OCI-LY1 (cell line): ENCODE measurements at regions not wholly inside any gene's neighbourhood (a gene's known extent, or its start where the extent isn't known, plus 50 kb on each side); places are given as distances from the start of the nearest gene placed in this dataset.

Source experiments
- EZH2 ChIP-seq: fragments of 200-600 bp; sonication (generic), shearing (Covaris generic); IDR thresholded peaks from 2 replicates; pipeline ENCODE4 v1.8.0; 2017; ENCODE audit warnings: borderline replicate concordance, mixed run types, mild to moderate bottlenecking, antibody characterized with exemption, low read length, moderate library complexity, mixed read lengths
- TF ChIP-seq, protein P1 (sequence below): fragments of 200-600 bp; sonication (generic), shearing (Covaris generic); IDR thresholded peaks from 2 replicates; pipeline ENCODE4 v1.5.1; 2017; ENCODE audit warnings: mild to moderate bottlenecking, antibody characterized with exemption, low read length, moderate library complexity, mixed read lengths

DNA sequence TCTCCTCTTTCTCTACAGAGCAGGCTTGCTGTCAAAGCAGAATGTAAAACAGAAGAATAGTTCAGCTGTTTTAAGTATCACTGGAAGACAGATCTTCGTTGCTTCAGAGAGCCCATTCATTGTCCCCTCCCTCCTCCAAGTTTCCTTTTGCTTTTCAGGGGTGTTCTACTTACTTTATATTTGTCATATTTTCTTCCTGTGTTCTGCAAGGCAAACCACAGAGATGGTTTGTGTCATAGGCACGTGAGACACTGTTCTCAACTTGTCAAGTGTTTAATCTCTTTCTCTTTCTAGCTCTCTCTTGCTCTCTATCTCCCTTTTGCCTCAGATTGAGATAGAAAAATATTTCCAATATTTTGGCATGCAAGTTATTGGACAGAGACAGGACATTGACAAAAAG lies 228.9 kb upstream of the DEFB112 start:
- TF ChIP-seq, protein P1, sequence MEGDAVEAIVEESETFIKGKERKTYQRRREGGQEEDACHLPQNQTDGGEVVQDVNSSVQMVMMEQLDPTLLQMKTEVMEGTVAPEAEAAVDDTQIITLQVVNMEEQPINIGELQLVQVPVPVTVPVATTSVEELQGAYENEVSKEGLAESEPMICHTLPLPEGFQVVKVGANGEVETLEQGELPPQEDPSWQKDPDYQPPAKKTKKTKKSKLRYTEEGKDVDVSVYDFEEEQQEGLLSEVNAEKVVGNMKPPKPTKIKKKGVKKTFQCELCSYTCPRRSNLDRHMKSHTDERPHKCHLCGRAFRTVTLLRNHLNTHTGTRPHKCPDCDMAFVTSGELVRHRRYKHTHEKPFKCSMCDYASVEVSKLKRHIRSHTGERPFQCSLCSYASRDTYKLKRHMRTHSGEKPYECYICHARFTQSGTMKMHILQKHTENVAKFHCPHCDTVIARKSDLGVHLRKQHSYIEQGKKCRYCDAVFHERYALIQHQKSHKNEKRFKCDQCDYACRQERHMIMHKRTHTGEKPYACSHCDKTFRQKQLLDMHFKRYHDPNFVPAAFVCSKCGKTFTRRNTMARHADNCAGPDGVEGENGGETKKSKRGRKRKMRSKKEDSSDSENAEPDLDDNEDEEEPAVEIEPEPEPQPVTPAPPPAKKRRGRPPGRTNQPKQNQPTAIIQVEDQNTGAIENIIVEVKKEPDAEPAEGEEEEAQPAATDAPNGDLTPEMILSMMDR = no peak
- TF ChIP-seq EZH2 = no peak
